ENCODE measurements at regions not wholly inside any gene's neighbourhood (a gene's known extent, or its start where the extent isn't known, plus 50 kb on each side); places are given as distances from the start of the nearest gene placed in this dataset.

- TF ChIP-seq CTCF (IDR thresholded peaks at IDR 0.05): no peak
- TF ChIP-seq POLR2A (IDR thresholded peaks at IDR 0.05; ENCODE audit: low read depth): no peak
Measured at GRCh38 chr9:135299651-135300345, 179.8 kb upstream of the PPP1R26 start.
